ENCODE measurements at regions not wholly inside any gene's neighbourhood (a gene's known extent, or its start where the extent isn't known, plus 50 kb on each side); places are given as distances from the start of the nearest gene placed in this dataset.

- TF ChIP-seq ZNF3 (CRISPR knock-in tag; IDR thresholded peaks at IDR 0.05) (no peak), CEBPG (CRISPR knock-in tag; IDR thresholded peaks at IDR 0.05) (no peak), ATF2 (CRISPR knock-in tag; IDR thresholded peaks at IDR 0.05) (no peak), KAT8 (CRISPR knock-in tag; IDR thresholded peaks at IDR 0.05) (peak; percentile 8; the same call in 1 of the 2 replicates), CC2D1A (CRISPR knock-in tag; IDR thresholded peaks at IDR 0.05) (0 out of 2 replicates have a peak, but pooled peaks have one; percentile 18), HNRNPK (IDR thresholded peaks at IDR 0.05; ENCODE audit: low read depth, low read length, poor library complexity, severe bottlenecking) (peak; percentile 55), FOXA3 (CRISPR knock-in tag; IDR thresholded peaks at IDR 0.05) (no peak), ASH2L (IDR thresholded peaks at IDR 0.05; ENCODE audit: insufficient read length, low read depth, low read length) (no peak), TGIF2 (CRISPR knock-in tag; IDR thresholded peaks at IDR 0.05) (0 out of 2 replicates have a peak, but pooled peaks have one; percentile 21), GRHL1 (CRISPR knock-in tag; conservative IDR thresholded peaks at IDR 0.05) (no peak), ZNF558 (CRISPR knock-in tag; IDR thresholded peaks at IDR 0.05; ENCODE audit: borderline replicate concordance) (0 out of 2 replicates have a peak, but pooled peaks have one; percentile 22)
- TF ChIP-seq, protein P1, sequence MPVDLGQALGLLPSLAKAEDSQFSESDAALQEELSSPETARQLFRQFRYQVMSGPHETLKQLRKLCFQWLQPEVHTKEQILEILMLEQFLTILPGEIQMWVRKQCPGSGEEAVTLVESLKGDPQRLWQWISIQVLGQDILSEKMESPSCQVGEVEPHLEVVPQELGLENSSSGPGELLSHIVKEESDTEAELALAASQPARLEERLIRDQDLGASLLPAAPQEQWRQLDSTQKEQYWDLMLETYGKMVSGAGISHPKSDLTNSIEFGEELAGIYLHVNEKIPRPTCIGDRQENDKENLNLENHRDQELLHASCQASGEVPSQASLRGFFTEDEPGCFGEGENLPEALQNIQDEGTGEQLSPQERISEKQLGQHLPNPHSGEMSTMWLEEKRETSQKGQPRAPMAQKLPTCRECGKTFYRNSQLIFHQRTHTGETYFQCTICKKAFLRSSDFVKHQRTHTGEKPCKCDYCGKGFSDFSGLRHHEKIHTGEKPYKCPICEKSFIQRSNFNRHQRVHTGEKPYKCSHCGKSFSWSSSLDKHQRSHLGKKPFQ (CRISPR knock-in tag; IDR thresholded peaks at IDR 0.05; ENCODE audit: insufficient replicate concordance) = no peak
- TF ChIP-seq, protein P2, sequence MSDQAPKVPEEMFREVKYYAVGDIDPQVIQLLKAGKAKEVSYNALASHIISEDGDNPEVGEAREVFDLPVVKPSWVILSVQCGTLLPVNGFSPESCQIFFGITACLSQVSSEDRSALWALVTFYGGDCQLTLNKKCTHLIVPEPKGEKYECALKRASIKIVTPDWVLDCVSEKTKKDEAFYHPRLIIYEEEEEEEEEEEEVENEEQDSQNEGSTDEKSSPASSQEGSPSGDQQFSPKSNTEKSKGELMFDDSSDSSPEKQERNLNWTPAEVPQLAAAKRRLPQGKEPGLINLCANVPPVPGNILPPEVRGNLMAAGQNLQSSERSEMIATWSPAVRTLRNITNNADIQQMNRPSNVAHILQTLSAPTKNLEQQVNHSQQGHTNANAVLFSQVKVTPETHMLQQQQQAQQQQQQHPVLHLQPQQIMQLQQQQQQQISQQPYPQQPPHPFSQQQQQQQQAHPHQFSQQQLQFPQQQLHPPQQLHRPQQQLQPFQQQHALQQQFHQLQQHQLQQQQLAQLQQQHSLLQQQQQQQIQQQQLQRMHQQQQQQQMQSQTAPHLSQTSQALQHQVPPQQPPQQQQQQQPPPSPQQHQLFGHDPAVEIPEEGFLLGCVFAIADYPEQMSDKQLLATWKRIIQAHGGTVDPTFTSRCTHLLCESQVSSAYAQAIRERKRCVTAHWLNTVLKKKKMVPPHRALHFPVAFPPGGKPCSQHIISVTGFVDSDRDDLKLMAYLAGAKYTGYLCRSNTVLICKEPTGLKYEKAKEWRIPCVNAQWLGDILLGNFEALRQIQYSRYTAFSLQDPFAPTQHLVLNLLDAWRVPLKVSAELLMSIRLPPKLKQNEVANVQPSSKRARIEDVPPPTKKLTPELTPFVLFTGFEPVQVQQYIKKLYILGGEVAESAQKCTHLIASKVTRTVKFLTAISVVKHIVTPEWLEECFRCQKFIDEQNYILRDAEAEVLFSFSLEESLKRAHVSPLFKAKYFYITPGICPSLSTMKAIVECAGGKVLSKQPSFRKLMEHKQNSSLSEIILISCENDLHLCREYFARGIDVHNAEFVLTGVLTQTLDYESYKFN (CRISPR knock-in tag; conservative IDR thresholded peaks at IDR 0.05) = no peak
- TF ChIP-seq, protein P3, sequence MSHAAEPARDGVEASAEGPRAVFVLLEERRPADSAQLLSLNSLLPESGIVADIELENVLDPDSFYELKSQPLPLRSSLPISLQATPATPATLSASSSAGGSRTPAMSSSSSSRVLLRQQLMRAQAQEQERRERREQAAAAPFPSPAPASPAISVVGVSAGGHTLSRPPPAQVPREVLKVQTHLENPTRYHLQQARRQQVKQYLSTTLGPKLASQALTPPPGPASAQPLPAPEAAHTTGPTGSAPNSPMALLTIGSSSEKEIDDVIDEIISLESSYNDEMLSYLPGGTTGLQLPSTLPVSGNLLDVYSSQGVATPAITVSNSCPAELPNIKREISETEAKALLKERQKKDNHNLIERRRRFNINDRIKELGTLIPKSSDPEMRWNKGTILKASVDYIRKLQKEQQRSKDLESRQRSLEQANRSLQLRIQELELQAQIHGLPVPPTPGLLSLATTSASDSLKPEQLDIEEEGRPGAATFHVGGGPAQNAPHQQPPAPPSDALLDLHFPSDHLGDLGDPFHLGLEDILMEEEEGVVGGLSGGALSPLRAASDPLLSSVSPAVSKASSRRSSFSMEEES (CRISPR knock-in tag; IDR thresholded peaks at IDR 0.05) = no peak
Measured at GRCh38 chr6:27836141-27836782, 75.9 kb downstream of the OR2B2 start (continued).

Data from HepG2 (cell line).